Spleen (tissue), 11 donors: ENCODE measurements at regions not wholly inside any gene's neighbourhood (a gene's known extent, or its start where the extent isn't known, plus 50 kb on each side); places are given as distances from the start of the nearest gene placed in this dataset.

Experiments used
- DNase-seq: peaks from one replicate; pipeline ENCODE4 v3.0.0-alpha.2; 2020
- H3K27ac ChIP-seq, 8 donors: fragments of 200-600 bp; sonication (generic) in 7 of 8; 1 replicate in 4 of 8; 2 replicates in 4 of 8; pipeline versions ENCODE4 v1.5.0 to v1.8.0; 2016 to 2021; ENCODE audit warnings: inconsistent platforms in 4 of 8, mild to moderate bottlenecking in 4 of 8, moderate library complexity in 1 of 8
- H3K27me3 ChIP-seq, 7 donors: fragments of 200-600 bp; sonication (generic) in 6 of 7; replicated peaks in 1 of 7; 1 replicate in 4 of 7; 2 replicates in 3 of 7; pipeline versions ENCODE4 v1.5.0 to v1.8.0; 2016 to 2021; ENCODE audit warnings: inconsistent platforms in 3 of 7, mild to moderate bottlenecking in 1 of 7
- H3K36me3 ChIP-seq, 6 donors: fragments of 200-600 bp; sonication (generic) in 5 of 6; 1 replicate in 4 of 6; 2 replicates in 2 of 6; pipeline versions ENCODE4 v1.5.0 to v1.8.0; 2016 to 2021; ENCODE audit warnings: inconsistent platforms in 2 of 6
- H3K4me1 ChIP-seq, 6 donors: fragments of 200-600 bp; sonication (generic) in 5 of 6; 1 replicate in 3 of 6; 2 replicates in 3 of 6; pipeline versions ENCODE4 v1.5.0 to v1.8.0; 2016 to 2021; ENCODE audit warnings: inconsistent platforms in 3 of 6
- H3K4me3 ChIP-seq, 8 donors: fragments of 200-600 bp; sonication (generic) in 7 of 8; 1 replicate in 4 of 8; 2 replicates in 4 of 8; pipeline versions ENCODE4 v1.5.0 to v1.8.0; 2016 to 2021; ENCODE audit warnings: inconsistent platforms in 4 of 8, mild to moderate bottlenecking in 4 of 8, moderate library complexity in 2 of 8
- H3K9me3 ChIP-seq, 8 donors: fragments of 200-600 bp; sonication (generic) in 7 of 8; 1 replicate in 4 of 8; 2 replicates in 4 of 8; pipeline versions ENCODE4 v1.5.0 to v1.8.0; 2016 to 2021; ENCODE audit warnings: inconsistent platforms in 4 of 8
- CTCF ChIP-seq, 11 experiments: fragments of 200-600 bp in 7 of 11; fragments of 450-650 bp in 4 of 11; sonication (generic) in 4 of 11; IDR thresholded peaks in 8 of 11; conservative IDR thresholded peaks in 3 of 11; 1 replicate in 7 of 11; 2 replicates in 4 of 11; pipeline versions ENCODE4 v1.4.0 to v1.8.0; 2016 to 2021; ENCODE audit warnings: antibody characterized with exemption in 11 of 11, inconsistent platforms in 4 of 11, mild to moderate bottlenecking in 1 of 11
- POLR2A ChIP-seq, 3 donors: fragments of 450-650 bp; IDR thresholded peaks; one replicate each; pipeline ENCODE4 v1.5.1; 2017; ENCODE audit warnings: antibody characterized with exemption in 3 of 3, mild to moderate bottlenecking in 1 of 3
- POLR2AphosphoS5 ChIP-seq, 3 donors: sonication (generic); formaldehyde crosslinking; IDR thresholded peaks; one replicate each; pipeline ENCODE4 v1.5.1; 2017; ENCODE audit warnings: antibody characterized with exemption in 3 of 3
- WGBS, 5 donors: extraction: QIAGEN DNeasy Blood & Tissue Kit in 3 of 5; methylation state at CpG; one replicate each; pipeline versions ENCODE4 v1.1.5 to v1.1.7; 2013 to 2018; 5-methylcytosine and 5-hydroxymethylcytosine counted together
- intact Hi-C: fragments of 100-400 bp; cut with DNase I; formaldehyde crosslinking; loops from one replicate; pipeline ENCODE4 v1.15.0; 2023; ENCODE audit warnings: low total_unique reads
- donor health status: healthy with polysubstance abuse.
- donor health status: DM: no; HTN: no; CAD: no; lungs with moderate emphysema.
- donor health status: DM: no; HTN: no; CAD: no.
- donor health status: Bipolar disorder and iron deficiency.
- donor health status: healthy.
- donor health status: DM: no; HTN: no; CAD: no.
- donor health status: DM: yes; HTN: yes; CAD: no.

GRCh38 chr1:5490635-5491034 lies 501.6 kb downstream of the NPHP4 start:
- WGBS, 5 donors, result 64 to 81% (median 75%) methylated on average over 12 of the region's 12 CpGs
- intact Hi-C loops, result no loop called here
- no peaks in the 10 kb centered on the region for H3K4me1 ChIP-seq

GRCh38 chr1:5488448-5488847 lies 503.8 kb downstream of the NPHP4 start:
- intact Hi-C loops, result no loop called here
- H3K9me3 ChIP-seq, result no peaks in the 10 kb centered on the region
- 60 to 85% (median 80%) methylated on average over 1 of the region's 1 CpG for WGBS, 5 donors
- H3K4me3 ChIP-seq, result no peak overlapping the region
- no peak for TF ChIP-seq POLR2A (IDR thresholded peaks at IDR 0.05)
- no peak for TF ChIP-seq POLR2AphosphoS5 (IDR thresholded peaks at IDR 0.05)
- TF ChIP-seq CTCF (IDR thresholded peaks at IDR 0.05 in 8 of 11, conservative IDR thresholded peaks at IDR 0.05 in 3 of 11), result no peak
- H3K27me3 ChIP-seq, result peaks cover 0 to 64% (median 0%) of the 10 kb centered on the region in 7 donors
- no peak for DNase-seq
- H3K36me3 ChIP-seq, result no peaks in the 10 kb centered on the region
- no peaks in the 10 kb centered on the region for H3K4me1 ChIP-seq
- H3K27ac ChIP-seq, result no peak overlapping the region

More at GRCh38 chr1:5490635-5491034, 501.6 kb downstream of the NPHP4 start:
- no peaks in the 10 kb centered on the region for H3K9me3 ChIP-seq
- peak; percentile 58 for DNase-seq
- no peaks in the 10 kb centered on the region for H3K36me3 ChIP-seq
- H3K27me3 ChIP-seq, result peaks cover 0 to 63% (median 0%) of the 10 kb centered on the region in 7 donors
- H3K4me3 ChIP-seq, result no peak overlapping the region
- H3K27ac ChIP-seq, result no peak overlapping the region
- no peak for TF ChIP-seq CTCF (IDR thresholded peaks at IDR 0.05 in 8 of 11, conservative IDR thresholded peaks at IDR 0.05 in 3 of 11)
- no peak for TF ChIP-seq POLR2A (IDR thresholded peaks at IDR 0.05)
- no peak for TF ChIP-seq POLR2AphosphoS5 (IDR thresholded peaks at IDR 0.05)

- Histone ChIP-seq H3K4me1 (no peaks in the 10 kb centered on the region), H3K4me3 (no peak overlapping the region), H3K27me3 (peaks cover 0 to 53% (median 0%) of the 10 kb centered on the region in 7 donors), H3K27ac (no peak overlapping the region), H3K9me3 (no peaks in the 10 kb centered on the region), H3K36me3 (no peaks in the 10 kb centered on the region)
- TF ChIP-seq POLR2AphosphoS5 (IDR thresholded peaks at IDR 0.05) (no peak), CTCF (IDR thresholded peaks at IDR 0.05 in 8 of 11, conservative IDR thresholded peaks at IDR 0.05 in 3 of 11) (no peak), POLR2A (IDR thresholded peaks at IDR 0.05) (no peak)
- intact Hi-C loops, result no loop called here
- peak; percentile 62 for DNase-seq
- WGBS, 5 donors, result 79 to 93% (median 86%) methylated on average over 5 to 7 of the region's 7 CpGs
Observed at GRCh38 chr1:5485968-5486696, 506.1 kb downstream of the NPHP4 start.

- DNase-seq, result peak; percentile 38
- no peaks in the 10 kb centered on the region for H3K36me3 ChIP-seq
- H3K9me3 ChIP-seq, result no peaks in the 10 kb centered on the region
- no peak overlapping the region for H3K27ac ChIP-seq
- H3K4me3 ChIP-seq, result no peak overlapping the region
- WGBS, 5 donors, result 83 to 95% (median 86%) methylated on average over 2 of the region's 2 CpGs
- peaks cover 0 to 47% (median 0%) of the 10 kb centered on the region in 7 donors for H3K27me3 ChIP-seq
- H3K4me1 ChIP-seq, result no peaks in the 10 kb centered on the region
- intact Hi-C loops, result no loop called here
- TF ChIP-seq POLR2AphosphoS5 (IDR thresholded peaks at IDR 0.05), result no peak
- no peak for TF ChIP-seq POLR2A (IDR thresholded peaks at IDR 0.05)
- no peak for TF ChIP-seq CTCF (IDR thresholded peaks at IDR 0.05 in 8 of 11, conservative IDR thresholded peaks at IDR 0.05 in 3 of 11)
Observed at GRCh38 chr1:5485436-5485835, 506.8 kb downstream of the NPHP4 start.
